ENCODE measurements at regions not wholly inside any gene's neighbourhood (a gene's known extent, or its start where the extent isn't known, plus 50 kb on each side); places are given as distances from the start of the nearest gene placed in this dataset.
"Not testable (repeated sequence)": the region's sequence is repeated elsewhere in the genome, so short reads cannot be mapped to it uniquely, and the experiment has no call there.

DNA sequence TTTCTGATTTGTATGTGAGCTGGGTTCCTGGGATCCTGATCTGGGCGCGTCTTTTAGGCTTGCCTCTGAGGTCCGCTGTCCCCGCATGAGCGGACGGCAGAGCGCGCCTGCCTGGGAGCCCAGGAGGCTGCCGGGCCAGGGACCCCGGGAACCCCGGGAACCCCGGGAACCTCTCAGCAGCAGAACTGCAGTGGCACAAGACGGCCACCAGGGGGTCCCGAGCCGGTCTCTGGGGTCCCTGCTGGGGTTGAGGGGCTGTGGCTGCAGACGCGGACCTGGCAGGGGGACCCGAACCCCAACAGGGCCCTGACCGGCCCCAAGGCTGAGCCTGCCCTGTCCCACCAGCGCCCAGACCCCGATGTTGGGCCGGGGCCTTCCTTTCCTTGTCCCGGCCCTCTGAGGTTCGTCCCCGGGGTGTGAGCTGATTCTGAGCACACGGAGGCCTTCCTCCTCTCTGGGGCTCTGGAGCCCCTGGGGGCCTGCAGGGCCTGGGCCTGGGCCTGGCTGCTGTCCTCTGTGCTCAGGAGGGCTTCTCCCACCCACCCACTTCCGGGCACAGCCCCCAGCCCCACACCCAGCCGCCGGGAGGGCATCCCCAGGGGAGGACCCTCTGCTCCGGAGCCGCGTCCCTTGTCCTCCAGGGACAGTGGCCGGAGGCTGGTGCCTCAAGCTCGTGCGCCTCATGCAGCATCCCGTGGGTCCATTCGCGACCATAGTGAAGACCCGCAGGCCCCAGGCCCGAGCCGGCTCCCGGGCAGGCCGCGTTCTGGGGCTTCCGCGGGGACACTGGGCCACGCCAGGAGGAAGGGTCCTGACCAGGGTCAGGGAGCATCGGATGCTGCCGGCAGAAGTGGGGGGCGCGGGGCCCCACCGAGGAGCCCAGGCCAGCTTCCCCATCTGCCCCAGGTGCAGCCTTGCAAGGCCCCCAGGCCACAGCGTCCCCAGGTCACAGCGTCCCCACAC lies 152.9 kb downstream of the TMEM121 start:
- not testable (repeated sequence) for H3K4me3 ChIP-seq (ENCODE audit: insufficient read depth, low read depth, low read length); H3K4me1 ChIP-seq (ENCODE audit: control insufficient read depth, insufficient read depth, low read length); H3K27me3 ChIP-seq (ENCODE audit: control insufficient read depth, insufficient read depth, low read length, poor library complexity, severe bottlenecking); H3K27ac ChIP-seq (ENCODE audit: insufficient read depth, low read depth, low read length, poor library complexity, severe bottlenecking); H3K36me3 ChIP-seq (ENCODE audit: control insufficient read depth, insufficient read depth, low read length); H3K9me3 ChIP-seq (ENCODE audit: control insufficient read depth, low read length)
- WGBS, 2 experiments, result 90 to 92% methylated on average over 9 to 19 of the region's 54 CpGs

DNA sequence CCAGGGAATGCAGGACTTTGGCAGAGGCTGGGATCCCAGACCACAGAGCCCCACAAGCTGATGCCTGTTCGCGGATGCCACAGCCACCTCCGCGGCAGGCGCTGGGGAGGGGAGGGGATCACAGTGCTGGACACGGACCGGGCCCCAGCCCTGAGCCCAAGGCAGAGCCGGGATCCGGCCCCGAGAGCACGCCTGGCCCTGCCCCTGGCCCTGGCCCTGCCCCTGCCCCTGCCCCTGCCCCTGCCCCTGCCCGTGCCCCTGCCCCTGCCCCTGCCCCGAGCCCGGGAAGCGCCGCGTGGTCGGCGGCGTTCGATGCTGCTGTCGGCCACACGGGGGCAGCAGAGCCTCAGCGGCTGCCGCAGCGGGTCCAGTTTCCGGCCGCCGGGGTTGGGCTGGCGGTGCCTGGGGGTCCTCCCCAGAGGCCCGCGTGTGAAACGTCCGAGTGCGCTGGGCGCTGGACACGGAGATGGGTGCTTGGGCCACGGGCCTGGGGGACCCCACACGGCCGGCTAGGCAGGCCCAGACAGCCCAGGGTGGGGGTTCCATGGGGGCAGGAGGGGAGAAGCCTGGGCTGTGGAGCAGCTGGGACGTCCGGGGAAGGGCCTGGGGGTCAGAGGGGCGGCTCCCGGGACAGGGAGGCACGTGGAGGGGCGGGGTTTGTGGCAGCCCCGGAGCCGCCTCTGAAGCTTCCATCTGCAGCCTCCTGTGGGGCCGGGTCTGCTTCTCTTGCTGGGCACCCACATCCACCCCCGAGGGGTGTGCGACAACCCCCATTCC lies 153.8 kb downstream of the TMEM121 start:
- H3K4me1 ChIP-seq (ENCODE audit: control insufficient read depth, insufficient read depth, low read length); H3K36me3 ChIP-seq (ENCODE audit: control insufficient read depth, insufficient read depth, low read length); H3K4me3 ChIP-seq (ENCODE audit: insufficient read depth, low read depth, low read length); H3K9me3 ChIP-seq (ENCODE audit: control insufficient read depth, low read length); H3K27ac ChIP-seq (ENCODE audit: insufficient read depth, low read depth, low read length, poor library complexity, severe bottlenecking); H3K27me3 ChIP-seq (ENCODE audit: control insufficient read depth, insufficient read depth, low read length, poor library complexity, severe bottlenecking): not testable (repeated sequence)
- 91 to 93% methylated on average over 10 to 12 of the region's 51 CpGs for WGBS, 2 experiments

DNA sequence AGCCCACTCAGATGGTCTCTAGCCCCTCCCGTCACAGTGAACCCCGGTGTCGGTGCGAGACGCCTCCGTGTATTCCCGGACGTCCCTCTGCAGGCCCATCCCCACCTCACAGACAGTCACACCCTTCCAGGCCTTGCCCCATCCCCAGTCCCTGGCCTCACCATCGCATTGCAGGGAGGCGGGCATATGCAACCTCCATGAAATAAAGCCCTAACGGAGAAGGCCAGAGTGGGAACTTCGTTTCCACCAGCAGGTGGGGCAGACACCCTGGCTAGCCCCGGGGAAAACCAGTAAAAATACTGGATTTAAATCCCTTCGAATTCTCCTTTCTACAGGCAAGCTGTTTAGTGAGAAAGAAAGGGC lies 154.3 kb downstream of the TMEM121 start:
- not testable (repeated sequence) for H3K27ac ChIP-seq (ENCODE audit: insufficient read depth, low read depth, low read length, poor library complexity, severe bottlenecking); H3K4me3 ChIP-seq (ENCODE audit: insufficient read depth, low read depth, low read length); H3K9me3 ChIP-seq (ENCODE audit: control insufficient read depth, low read length); H3K4me1 ChIP-seq (ENCODE audit: control insufficient read depth, insufficient read depth, low read length); H3K36me3 ChIP-seq (ENCODE audit: control insufficient read depth, insufficient read depth, low read length); H3K27me3 ChIP-seq (ENCODE audit: control insufficient read depth, insufficient read depth, low read length, poor library complexity, severe bottlenecking)
- WGBS, 2 experiments, result 93 to 100% methylated on average over 2 to 4 of the region's 14 CpGs

DNA sequence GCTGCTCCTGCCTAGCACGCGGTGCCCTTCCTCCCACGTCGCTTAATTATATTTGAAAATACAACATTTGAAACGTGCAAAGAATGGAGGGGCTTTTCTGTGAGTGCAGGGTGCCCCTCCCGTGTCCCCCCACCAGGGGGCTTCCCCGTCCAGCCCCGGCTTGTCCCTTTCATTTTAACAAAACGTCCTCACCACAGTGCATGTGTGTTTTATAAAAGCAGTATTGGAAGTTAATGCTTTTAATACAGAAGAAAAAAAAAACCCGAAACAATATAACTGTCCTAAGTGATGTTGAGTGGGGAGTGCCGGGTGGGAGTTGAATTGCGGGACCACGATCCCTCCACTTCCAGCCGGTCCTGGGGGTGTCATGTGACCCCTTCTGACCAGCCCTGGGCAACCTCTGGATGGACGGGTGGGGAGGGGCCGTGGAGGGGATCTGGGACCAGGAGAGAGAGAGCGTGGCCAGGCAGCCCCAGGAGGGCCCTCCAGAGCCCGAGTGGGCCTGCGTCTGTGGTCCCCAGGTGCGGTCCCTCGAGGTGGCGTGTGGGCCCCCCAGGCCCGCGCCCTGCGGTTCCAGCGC lies 155.3 kb downstream of the TMEM121 start:
- 82 to 93% methylated on average over 5 to 7 of the region's 26 CpGs for WGBS, 2 experiments
- H3K36me3 ChIP-seq (ENCODE audit: control insufficient read depth, insufficient read depth, low read length); H3K27me3 ChIP-seq (ENCODE audit: control insufficient read depth, insufficient read depth, low read length, poor library complexity, severe bottlenecking); H3K9me3 ChIP-seq (ENCODE audit: control insufficient read depth, low read length); H3K4me3 ChIP-seq (ENCODE audit: insufficient read depth, low read depth, low read length); H3K27ac ChIP-seq (ENCODE audit: insufficient read depth, low read depth, low read length, poor library complexity, severe bottlenecking); H3K4me1 ChIP-seq (ENCODE audit: control insufficient read depth, insufficient read depth, low read length): not testable (repeated sequence)

DNA sequence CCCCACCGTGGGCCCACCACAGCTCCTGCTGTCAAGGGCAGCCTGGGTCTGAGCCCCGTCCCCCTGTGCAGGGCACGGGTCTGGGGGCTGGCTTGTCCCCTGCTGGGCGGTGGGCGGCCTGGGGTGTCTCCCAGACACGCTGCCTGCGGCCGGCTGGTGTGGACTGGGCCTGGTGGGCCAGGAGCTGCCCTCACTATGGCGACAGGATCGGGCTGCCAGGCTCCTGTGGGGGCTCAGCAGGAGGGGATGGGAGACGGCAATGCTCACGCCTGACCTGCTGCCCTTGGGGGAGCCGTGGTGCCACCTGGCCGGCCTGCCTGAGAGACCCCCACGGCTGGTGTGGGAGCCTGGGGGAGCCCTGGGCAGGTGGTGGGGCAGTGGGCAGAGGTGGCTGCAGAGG lies 156.1 kb downstream of the TMEM121 start:
- not testable (repeated sequence) for H3K4me3 ChIP-seq (ENCODE audit: insufficient read depth, low read depth, low read length); H3K27ac ChIP-seq (ENCODE audit: insufficient read depth, low read depth, low read length, poor library complexity, severe bottlenecking); H3K9me3 ChIP-seq (ENCODE audit: control insufficient read depth, low read length); H3K36me3 ChIP-seq (ENCODE audit: control insufficient read depth, insufficient read depth, low read length); H3K27me3 ChIP-seq (ENCODE audit: control insufficient read depth, insufficient read depth, low read length, poor library complexity, severe bottlenecking); H3K4me1 ChIP-seq (ENCODE audit: control insufficient read depth, insufficient read depth, low read length)
- 81% methylated on average over 4 of the region's 15 CpGs; no CpG with 5 or more reads in 1 of the 2 experiments for WGBS, 2 experiments

DNA sequence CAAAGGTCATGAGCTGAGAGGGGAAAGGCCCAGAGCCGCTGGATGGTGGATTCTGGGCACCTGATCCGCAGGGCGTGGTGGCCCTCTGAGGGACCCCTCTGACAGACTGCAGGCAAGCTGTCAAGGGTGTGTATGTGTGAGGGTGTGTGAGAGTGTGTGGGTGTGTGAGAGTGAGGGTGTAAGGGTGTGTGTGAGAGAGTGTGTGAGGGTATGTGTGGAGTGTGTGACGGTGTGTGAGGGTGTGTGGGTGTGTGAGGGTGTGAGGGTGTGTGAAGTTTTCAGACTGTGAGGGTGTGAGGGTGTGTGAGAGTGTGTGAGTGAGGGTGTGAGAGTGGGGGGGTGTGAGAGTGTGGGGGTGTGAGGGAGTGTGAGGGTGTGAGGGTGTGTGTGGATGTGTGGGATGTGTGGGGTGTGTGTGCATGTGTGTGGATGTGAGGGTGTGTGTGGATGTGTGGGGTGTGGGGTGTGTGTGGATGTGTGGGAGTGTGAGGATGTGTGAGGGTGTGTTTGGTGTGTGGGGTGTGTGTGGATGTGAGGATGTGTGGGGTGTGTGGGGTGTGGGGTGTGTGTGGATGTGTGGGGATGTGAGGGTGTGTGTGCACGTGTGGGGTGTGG lies 156.7 kb downstream of the TMEM121 start:
- Histone ChIP-seq H3K36me3 (ENCODE audit: control insufficient read depth, insufficient read depth, low read length) (no peaks in the 10 kb centered on the region), H3K27me3 (ENCODE audit: control insufficient read depth, insufficient read depth, low read length, poor library complexity, severe bottlenecking) (no peaks in the 10 kb centered on the region), H3K4me3 (ENCODE audit: insufficient read depth, low read depth, low read length) (no peak overlapping the region), H3K4me1 (ENCODE audit: control insufficient read depth, insufficient read depth, low read length) (no peaks in the 10 kb centered on the region), H3K9me3 (ENCODE audit: control insufficient read depth, low read length) (peaks cover 6% of the 10 kb centered on the region), H3K27ac (ENCODE audit: insufficient read depth, low read depth, low read length, poor library complexity, severe bottlenecking) (no peak overlapping the region)
- WGBS, 2 experiments, result 69 to 72% methylated on average over 4 to 5 of the region's 5 CpGs

DNA sequence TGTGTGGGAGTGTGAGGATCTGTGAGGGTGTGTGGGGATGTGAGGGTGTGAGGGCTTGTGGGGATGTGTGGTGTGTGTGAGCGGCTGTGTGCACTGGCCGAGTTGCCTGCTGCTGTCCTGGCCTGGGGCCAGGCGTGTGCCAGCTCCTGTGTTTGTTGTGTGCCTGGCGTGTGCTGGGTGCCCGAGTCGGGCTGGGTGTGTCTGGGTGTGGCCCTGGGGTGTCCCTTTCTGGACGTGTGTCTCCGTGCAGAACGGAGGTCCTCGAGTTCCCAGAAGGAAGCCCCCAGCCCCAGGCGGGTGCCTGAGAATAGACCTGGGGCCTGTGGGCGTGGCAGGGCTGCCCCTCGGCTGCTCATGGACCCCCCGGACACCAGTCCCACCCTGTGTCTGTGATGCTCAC lies 157.7 kb downstream of the TMEM121 start:
- H3K27ac ChIP-seq (ENCODE audit: insufficient read depth, low read depth, low read length, poor library complexity, severe bottlenecking); H3K4me3 ChIP-seq (ENCODE audit: insufficient read depth, low read depth, low read length); H3K27me3 ChIP-seq (ENCODE audit: control insufficient read depth, insufficient read depth, low read length, poor library complexity, severe bottlenecking); H3K36me3 ChIP-seq (ENCODE audit: control insufficient read depth, insufficient read depth, low read length); H3K4me1 ChIP-seq (ENCODE audit: control insufficient read depth, insufficient read depth, low read length); H3K9me3 ChIP-seq (ENCODE audit: control insufficient read depth, low read length): not testable (repeated sequence)
- 82 to 83% methylated on average over 11 to 13 of the region's 14 CpGs for WGBS, 2 experiments

DNA sequence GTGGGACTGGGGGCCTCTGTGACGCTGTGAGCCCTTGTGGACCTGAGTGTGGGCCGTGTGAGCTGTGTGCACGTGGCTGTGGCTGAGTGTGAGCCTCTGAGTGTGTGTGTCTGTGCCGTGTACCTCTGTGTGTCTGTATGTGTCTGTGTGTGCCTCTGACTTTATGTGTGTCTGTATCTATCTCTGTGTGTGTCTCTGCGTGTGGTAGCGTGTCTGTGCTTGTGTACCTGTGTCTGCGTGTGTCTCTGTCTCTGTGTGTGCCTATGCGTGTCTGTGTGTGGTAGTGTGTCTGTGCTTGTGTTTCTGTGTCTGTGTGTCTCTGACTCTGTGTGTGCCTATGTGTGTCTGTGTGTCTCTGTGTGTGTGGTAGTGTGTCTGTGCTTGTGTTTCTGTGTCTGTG lies 158.2 kb downstream of the TMEM121 start:
- H3K36me3 ChIP-seq (ENCODE audit: control insufficient read depth, insufficient read depth, low read length); H3K4me3 ChIP-seq (ENCODE audit: insufficient read depth, low read depth, low read length); H3K27me3 ChIP-seq (ENCODE audit: control insufficient read depth, insufficient read depth, low read length, poor library complexity, severe bottlenecking); H3K9me3 ChIP-seq (ENCODE audit: control insufficient read depth, low read length); H3K4me1 ChIP-seq (ENCODE audit: control insufficient read depth, insufficient read depth, low read length); H3K27ac ChIP-seq (ENCODE audit: insufficient read depth, low read depth, low read length, poor library complexity, severe bottlenecking): not testable (repeated sequence)
- WGBS, 2 experiments, result 74 to 78% methylated on average over 6 to 7 of the region's 8 CpGs

DNA sequence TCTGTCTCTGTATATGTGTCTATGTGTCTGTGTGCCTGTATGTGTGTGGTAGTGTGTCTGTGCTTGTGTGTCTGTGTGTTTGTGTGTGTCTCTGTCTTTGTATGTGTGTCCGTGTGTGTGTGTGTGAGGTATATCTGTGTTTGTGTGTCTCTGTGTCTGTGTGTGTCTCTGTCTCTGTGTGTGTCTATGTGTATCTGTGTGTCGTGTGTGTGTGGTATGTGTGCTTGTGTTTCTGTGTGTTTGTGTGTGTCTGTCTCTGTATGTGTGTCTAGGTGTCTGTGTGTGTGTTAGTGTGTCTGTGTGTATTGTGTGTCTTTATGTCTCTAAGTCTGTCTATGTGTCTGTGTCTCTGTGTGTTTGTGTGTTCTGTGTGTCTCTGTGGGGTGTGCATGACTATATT lies 158.6 kb downstream of the TMEM121 start:
- H3K27ac ChIP-seq (ENCODE audit: insufficient read depth, low read depth, low read length, poor library complexity, severe bottlenecking), result no peak overlapping the region
- no peaks in the 10 kb centered on the region for H3K36me3 ChIP-seq (ENCODE audit: control insufficient read depth, insufficient read depth, low read length)
- no peak overlapping the region for H3K4me3 ChIP-seq (ENCODE audit: insufficient read depth, low read depth, low read length)
- 76 to 78% methylated on average over 2 of the region's 2 CpGs for WGBS, 2 experiments
- no peaks in the 10 kb centered on the region for H3K27me3 ChIP-seq (ENCODE audit: control insufficient read depth, insufficient read depth, low read length, poor library complexity, severe bottlenecking)
- H3K9me3 ChIP-seq (ENCODE audit: control insufficient read depth, low read length), result peaks cover 6% of the 10 kb centered on the region
- no peaks in the 10 kb centered on the region for H3K4me1 ChIP-seq (ENCODE audit: control insufficient read depth, insufficient read depth, low read length)

DNA sequence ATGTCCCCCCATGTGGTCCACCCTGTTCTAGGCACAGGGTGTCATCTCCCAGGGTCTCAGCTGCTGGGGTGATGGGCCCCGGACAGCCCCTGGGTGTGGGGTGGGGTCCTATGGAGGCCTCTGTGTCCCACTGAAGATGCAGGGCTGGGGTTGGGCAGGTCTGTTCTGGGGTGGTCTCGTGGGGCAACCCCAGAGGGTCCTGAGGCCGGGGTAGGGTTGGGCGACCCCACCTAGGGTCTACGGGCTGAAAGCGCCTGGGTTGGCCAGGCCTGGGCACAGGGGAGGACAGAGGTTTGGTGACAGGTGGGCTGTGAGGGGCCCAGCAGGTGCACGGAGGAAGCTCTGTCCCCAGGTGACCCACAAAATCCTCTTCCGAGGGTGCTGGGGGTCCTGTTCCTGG lies 159.2 kb downstream of the TMEM121 start:
- not testable (repeated sequence) for H3K27me3 ChIP-seq (ENCODE audit: control insufficient read depth, insufficient read depth, low read length, poor library complexity, severe bottlenecking); H3K4me3 ChIP-seq (ENCODE audit: insufficient read depth, low read depth, low read length); H3K9me3 ChIP-seq (ENCODE audit: control insufficient read depth, low read length); H3K27ac ChIP-seq (ENCODE audit: insufficient read depth, low read depth, low read length, poor library complexity, severe bottlenecking); H3K4me1 ChIP-seq (ENCODE audit: control insufficient read depth, insufficient read depth, low read length); H3K36me3 ChIP-seq (ENCODE audit: control insufficient read depth, insufficient read depth, low read length)
- WGBS, 2 experiments, result 63 to 71% methylated on average over 3 to 4 of the region's 8 CpGs

All from ectodermal cell (in vitro differentiated cells).